Endothelial cell of hepatic sinusoid (primary cell): ENCODE measurements at regions not wholly inside any gene's neighbourhood (a gene's known extent, or its start where the extent isn't known, plus 50 kb on each side); places are given as distances from the start of the nearest gene placed in this dataset.

Experiments
- in situ Hi-C: cut with HindIII; loops from 2 replicates; pipeline ENCODE4 v1.10.0; 2017; ENCODE audit warnings: low sequenced_read_pairs

GRCh38 chr21:17454315-17455027, 58.4 kb upstream of the CXADR start:
- in situ Hi-C loops, result no loop called here

- in situ Hi-C loops, result no loop called here
These were observed 57.9 kb upstream of the CXADR start for GRCh38 chr21:17455028-17455353.

- in situ Hi-C loops, result no loop called here
These were observed 57.4 kb upstream of the CXADR start for GRCh38 chr21:17455451-17455850.

- in situ Hi-C loops, result no loop called here
These were observed 54.6 kb upstream of the CXADR start for GRCh38 chr21:17458279-17458678.

- in situ Hi-C loops, result no loop called here
These were observed 52.7 kb upstream of the CXADR start for GRCh38 chr21:17460094-17460493.

GRCh38 chr21:17461014-17461413, 51.8 kb upstream of the CXADR start:
- in situ Hi-C loops, result no loop called here

- in situ Hi-C loops, result no loop called here
These were observed 51.3 kb upstream of the CXADR start for GRCh38 chr21:17461582-17461981.

- in situ Hi-C loops, result no loop called here
These were observed 50.4 kb upstream of the CXADR start for GRCh38 chr21:17462276-17462981.
